GM19035 (cell line): ENCODE measurements at regions not wholly inside any gene's neighbourhood (a gene's known extent, or its start where the extent isn't known, plus 50 kb on each side); places are given as distances from the start of the nearest gene placed in this dataset.
"Not testable (repeated sequence)": the region's sequence is repeated elsewhere in the genome, so short reads cannot be mapped to it uniquely, and the experiment has no call there.

ENCODE experiments used
- ATAC-seq: cut with Tn5 transposase; IDR thresholded peaks from one replicate; pipeline ENCODE4 v1.9.1; 2021; ENCODE audit not compliant: unreplicated experiment

DNA sequence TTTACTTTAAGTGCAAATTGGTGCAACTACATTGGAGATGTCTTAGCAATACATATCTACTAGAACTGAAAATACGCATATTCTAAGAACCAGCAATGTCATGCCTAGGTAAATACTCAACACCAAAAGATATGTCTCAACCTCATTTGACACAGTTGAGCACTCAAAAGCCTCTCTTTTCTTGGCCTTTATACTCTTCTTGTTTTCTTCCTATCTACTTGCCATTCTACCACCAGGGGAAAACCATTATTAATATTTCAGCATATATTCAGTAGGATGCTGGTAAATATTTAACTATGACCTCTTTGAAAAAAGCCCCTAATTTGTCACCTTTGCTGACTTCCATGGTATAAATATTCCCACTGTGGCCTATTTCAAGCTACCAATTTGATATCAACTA lies 443.8 kb downstream of the LRRC70 start:
- ATAC-seq: no peak

DNA sequence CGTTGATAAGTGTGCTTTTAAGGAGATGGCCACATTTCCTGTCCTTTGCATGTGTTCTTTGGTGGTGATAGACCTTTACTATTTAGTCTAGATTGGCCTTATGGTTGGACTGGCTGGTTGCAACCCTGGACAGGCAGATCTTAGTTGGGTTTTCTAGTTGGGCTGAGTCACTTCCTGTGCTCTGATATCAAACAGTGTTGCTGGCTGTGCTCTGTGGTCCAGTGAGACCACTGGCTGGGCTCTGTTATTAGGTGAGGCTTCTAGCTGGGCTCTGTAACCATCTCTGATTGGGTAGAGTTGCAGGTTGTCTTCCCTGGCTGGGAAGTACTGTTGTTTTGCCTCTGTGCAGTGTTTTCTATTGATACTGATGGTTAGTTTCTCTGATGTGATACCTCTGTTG lies 432.5 kb downstream of the LRRC70 start:
- ATAC-seq: no peak

DNA sequence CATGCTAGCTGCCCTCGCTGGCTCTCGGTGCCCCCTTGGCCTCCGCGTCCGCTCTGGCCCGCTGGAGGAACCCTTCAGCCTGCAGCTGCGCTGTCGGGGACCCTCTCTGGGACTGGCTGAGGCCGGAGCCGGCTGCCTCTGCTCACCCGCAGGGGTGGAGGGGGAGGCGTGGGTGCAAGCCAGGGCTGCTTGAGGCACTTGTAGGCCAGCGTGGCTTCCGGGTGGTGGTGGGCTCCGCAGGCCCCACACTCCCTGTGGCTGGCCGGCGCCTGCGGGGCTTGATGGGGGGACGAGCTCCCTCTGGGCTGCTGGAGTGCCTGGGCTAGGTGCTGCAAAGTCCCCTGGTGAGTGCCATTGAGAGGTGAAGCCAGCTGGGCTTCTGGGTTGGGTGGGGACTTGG lies 429.6 kb downstream of the LRRC70 start:
- ATAC-seq: no peak

DNA sequence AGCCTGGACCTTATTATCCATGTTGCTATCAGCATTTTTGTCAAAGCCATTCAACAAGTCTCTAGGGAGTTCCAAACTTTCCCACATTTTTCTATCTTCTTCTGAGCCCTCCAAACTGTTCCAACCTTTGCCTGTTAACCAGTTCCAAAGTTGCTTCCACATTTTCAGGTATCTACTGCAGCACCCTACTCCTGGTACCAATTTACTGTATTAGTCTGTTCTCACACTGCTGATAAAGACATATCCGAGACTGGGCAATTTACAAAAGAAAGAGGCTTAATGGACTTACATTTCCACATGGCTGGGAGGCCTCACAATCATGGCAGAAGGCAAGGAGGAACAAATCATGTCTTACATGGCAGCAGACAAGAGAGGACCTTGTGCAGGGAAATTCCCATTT lies 416.2 kb downstream of the LRRC70 start:
- not testable (repeated sequence) for ATAC-seq

DNA sequence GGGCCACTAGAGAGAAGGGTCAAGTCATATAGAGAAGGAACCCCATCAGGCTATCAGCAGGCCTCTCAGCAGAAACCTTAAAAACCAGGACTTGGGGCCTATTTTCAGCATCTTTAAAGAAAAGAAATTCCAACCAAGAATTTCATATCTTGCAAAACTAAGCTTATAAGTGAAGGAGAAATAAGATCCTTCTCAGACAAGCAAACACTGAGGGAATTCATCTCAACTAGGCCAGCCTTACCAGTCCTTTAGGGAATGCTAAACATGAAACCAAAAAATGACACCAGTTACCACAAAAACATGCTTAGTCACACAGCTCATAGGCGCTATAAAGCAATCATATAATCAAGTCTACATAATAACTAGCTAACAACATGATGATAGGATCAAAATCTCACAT lies 407.1 kb downstream of the LRRC70 start:
- no peak for ATAC-seq

DNA sequence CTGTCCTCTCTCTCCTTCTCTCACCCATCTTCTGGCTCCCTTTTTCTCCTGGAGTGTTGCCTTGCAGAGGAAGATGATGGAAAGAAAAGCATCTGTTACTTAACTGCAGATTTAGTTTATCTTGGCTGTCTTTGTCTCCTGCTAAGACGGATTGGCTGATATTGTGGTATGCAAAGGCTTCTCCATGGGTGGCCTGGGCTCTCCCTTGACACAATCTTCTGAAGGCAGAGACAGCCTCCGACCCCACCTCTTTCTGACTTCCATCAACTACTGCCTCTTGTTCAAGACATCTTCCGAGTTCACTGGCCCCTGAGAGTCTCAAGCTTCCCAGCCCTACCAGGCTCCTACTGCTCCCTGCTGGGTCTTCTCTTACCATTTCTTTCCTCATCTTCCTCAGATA lies 403.7 kb downstream of the LRRC70 start:
- ATAC-seq: no peak

DNA sequence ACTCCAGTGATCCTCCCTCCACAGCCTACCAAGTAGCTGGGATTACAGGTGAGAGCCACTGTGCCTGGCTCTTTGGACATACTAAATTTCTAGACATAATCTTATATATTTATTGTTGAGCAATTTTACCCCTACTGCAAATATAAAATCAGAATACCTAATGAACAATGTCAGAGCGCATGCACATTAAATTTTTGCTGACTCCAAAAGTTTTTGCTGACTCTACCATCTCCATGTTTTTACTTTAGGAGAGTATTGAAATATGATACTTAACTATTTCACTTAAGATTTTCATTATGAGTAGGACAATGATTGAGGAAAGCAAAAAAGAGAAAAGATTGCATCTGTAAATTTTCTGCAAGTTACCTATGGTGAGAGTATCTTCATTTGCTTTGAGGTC lies 402.3 kb downstream of the LRRC70 start:
- no peak for ATAC-seq

DNA sequence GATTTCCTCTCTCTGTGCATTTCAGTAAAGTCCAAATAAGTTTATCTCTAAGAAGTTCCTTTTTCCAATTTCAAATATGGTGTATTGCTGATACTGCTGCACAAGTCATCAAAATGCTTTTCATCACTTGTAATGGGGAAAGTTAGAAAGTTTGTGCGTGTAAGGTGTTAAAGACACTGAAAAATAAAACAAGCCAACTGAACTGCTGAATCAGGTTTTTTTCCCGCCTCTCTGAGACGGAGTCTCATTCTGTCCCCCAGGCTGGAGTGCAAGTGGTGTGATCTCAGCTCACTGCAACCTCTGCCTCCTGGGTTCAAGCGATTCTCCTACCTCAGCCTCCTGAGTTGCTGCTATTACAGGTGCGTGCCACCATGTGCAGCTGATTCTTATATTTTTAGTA lies 400.9 kb downstream of the LRRC70 start:
- no peak for ATAC-seq

DNA sequence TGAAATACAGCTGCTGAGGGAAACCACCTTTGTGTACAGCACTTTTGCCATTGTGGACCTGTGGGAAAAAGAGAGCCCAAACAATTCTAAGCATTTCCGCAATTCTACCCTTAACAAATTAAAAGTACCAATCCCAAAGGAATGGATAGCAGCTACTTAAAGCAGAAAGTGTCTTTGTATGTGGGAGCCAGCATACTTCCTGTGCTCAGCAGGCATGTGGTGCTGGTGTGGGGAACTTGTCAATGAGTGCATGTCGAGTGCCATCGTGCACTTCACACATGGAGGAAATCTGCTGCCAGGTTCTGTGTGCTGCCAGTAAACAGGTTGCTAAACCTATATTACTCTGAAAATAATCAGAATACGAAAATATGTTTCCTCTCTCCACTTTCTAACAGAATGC lies 399.0 kb downstream of the LRRC70 start:
- no peak for ATAC-seq

- ATAC-seq: no peak
These were observed 396.0 kb downstream of the LRRC70 start for GRCh38 chr5:62974623-62975022.

- ATAC-seq: no peak
These were observed 390.9 kb downstream of the LRRC70 start for GRCh38 chr5:62969409-62970120.

DNA sequence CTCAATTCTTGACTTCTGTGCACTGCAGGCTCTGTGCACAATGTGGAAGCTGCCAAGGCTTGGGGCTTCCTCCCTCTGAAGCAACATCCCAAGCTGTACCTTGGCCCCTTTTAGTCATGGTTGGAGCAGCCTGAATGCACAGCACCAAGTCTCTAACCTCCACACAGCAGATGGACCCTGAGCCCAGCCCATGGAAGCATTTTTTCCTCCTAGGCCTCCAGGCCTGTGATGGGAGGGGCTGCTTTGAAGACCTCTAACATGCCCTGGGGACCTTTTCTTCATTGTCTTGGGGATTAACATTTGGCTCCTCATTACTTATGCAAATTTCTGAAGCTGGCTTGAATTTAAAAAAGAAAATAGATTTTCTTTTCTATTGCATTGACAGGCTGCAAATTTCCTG lies 385.8 kb downstream of the LRRC70 start:
- ATAC-seq: no peak

- no peak for ATAC-seq
These were observed 382.2 kb downstream of the LRRC70 start for GRCh38 chr5:62960781-62961180.

GRCh38 chr5:62956597-62956996 lies 378.0 kb downstream of the LRRC70 start:
- ATAC-seq: no peak

GRCh38 chr5:62954578-62954977 lies 376.0 kb downstream of the LRRC70 start:
- no peak for ATAC-seq

GRCh38 chr5:62948301-62948700 lies 369.7 kb downstream of the LRRC70 start:
- no peak for ATAC-seq

DNA sequence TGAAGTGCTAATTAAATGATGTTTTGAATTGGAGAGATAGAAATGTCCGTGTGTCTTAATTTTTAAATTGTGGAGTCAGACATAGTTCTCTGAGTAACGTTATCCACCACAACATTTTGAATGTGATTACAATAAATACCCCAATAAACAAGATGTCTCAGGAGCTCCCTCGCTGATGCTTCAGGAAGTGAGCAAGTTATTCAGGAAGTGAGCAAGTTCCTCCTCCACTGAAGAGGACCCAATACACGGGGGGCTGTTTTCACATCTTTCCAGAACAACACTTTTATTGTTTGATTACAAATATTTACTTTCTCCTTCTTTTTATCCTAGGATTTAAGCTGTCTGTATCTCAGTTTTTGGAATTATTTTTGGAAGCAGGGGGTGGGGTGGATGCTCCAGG lies 363.8 kb downstream of the LRRC70 start:
- no peak for ATAC-seq

GRCh38 chr5:62938927-62939326 lies 360.3 kb downstream of the LRRC70 start:
- ATAC-seq: no peak

DNA sequence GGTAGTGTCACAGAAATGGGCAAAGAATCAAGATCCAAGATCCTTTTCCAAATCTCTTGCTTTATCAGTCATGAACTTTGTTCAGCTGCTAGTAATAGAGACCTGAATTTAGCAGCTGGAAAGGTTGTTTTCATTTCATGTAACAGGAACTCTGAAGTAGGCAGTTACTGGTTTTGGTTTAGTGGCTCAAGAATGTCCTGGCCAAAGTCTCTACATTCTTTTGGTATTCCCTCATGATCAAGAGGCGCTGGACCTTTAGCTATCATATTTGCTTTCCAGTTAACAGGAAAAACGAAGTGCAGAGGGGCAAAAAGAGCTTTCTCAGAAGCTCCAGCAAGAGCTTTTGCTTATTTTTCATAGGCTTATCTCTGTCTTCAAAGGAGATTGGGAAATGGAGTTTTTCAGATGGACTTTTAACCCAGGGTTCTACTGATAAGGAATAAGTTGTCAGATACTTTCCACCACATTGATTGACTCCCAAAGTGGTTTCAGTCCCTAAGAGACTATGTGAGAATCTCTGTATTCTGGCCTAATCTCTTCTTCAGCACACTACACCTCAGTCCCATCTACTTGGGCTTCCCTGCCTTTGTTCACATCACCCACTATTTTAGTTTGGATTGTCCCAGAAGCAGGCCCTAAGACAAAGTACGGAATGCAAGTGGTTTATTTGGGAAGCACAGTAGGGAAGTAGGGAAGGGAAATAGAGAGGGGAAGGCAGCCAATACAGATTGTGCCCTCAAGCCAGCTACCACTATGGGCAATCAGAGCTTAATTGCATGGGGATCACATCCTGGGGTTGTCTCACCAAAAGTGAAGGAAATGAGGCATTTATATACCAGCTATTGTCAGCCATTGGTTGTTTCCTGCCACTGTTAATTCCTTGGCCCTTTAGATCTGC lies 359.3 kb downstream of the LRRC70 start:
- no peak for ATAC-seq

GRCh38 chr5:62935660-62936059 lies 357.0 kb downstream of the LRRC70 start:
- ATAC-seq: no peak

GRCh38 chr5:62934319-62934718 lies 355.7 kb downstream of the LRRC70 start:
- ATAC-seq: no peak

DNA sequence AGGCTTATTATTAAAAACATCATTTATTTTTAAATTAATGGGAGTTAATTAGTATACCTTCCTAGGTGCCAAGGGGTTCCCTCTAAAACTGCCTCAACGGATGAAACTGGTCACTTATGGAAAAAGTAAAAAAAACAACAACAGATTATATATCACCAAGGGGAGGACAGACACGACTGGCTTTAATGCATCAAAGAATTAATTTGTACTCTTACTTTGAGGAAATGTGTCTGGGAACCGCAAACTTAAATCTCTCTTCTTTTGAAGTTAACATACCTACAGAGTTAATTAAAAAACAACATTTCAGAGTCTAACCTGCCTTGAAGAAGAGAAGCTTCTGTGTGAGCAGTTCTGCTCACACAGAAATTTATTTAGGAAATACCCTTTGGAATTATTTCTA lies 354.6 kb downstream of the LRRC70 start:
- no peak for ATAC-seq
